ENCODE measurements at regions not wholly inside any gene's neighbourhood (a gene's known extent, or its start where the extent isn't known, plus 50 kb on each side); places are given as distances from the start of the nearest gene placed in this dataset.

DNA sequence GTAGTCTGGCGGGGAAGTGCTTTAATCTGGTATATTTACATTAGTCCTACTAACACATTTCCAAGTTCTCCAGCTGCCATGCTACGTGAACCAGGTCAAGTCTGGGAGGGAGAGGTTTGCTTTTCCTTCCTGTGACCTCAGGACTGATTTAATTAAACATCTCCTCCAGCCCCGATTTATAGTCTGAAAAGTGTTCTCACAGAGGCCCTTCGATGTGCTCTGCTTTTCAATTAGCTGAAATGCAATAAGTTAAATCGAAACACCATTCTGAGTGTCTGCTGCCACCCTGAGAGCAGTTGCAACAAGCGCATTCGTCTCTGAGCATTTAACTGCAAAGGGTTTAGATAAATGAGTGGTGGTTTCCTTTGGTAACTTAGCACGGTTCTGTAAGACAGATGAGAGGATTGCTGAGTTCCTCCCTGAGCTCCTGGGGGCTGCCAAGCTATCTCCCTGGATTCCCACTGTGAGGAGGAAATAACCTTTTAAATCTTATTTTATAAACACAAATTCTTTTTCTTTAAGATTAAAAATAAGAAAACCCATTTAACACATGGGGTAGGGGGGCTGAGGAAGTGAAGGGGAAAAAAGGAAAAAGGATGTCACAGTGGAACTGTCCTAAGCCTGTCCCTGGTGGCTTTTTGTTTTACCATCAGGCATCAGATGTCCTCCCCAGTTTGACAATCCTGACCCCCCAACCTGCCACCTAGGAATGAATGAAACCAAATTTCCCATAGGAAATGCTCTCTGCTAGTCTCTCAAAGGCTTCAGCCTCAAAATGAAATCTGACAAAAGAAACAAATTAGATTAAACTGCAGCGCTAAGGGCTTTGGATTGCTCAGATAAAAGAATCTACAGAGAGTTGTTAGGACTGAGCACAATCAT lies 56.5 kb upstream of the CREB1 start:
- H3K4me3 ChIP-seq (ENCODE audit: low read length), result peak overlapping the region; percentile 38
- H3K36me3 ChIP-seq (ENCODE audit: control insufficient read depth, insufficient read depth, low read length), result no peaks in the 10 kb centered on the region
- H3K4me1 ChIP-seq (ENCODE audit: control insufficient read depth, insufficient read depth, low read length), result peaks cover 10% of the 10 kb centered on the region
- no peaks in the 10 kb centered on the region for H3K27me3 ChIP-seq (ENCODE audit: control insufficient read depth, insufficient read depth, low read length)
- no peak overlapping the region for H3K9ac ChIP-seq (ENCODE audit: low read length)
- peak overlapping the region; percentile 40 for H3K27ac ChIP-seq (ENCODE audit: low read depth, low read length)

DNA sequence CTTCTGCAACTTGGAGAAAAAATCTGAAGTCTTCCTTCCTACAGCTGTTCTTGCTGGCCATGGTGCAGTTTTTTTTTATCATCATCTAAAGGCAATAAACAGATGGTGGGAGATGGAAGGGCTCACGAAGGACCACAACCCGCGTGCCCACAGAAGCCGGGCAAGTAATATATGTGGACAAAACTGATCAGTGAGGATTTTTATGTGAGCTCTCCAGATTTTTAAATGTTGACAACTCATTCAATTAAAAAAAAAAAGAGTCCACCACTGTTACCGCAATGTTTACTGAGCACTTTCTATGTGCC lies 55.9 kb upstream of the CREB1 start:
- H3K9ac ChIP-seq (ENCODE audit: low read length), result no peak overlapping the region
- H3K27ac ChIP-seq (ENCODE audit: low read depth, low read length), result no peak overlapping the region
- no peaks in the 10 kb centered on the region for H3K27me3 ChIP-seq (ENCODE audit: control insufficient read depth, insufficient read depth, low read length)
- no peak overlapping the region for H3K4me3 ChIP-seq (ENCODE audit: low read length)
- peaks cover 10% of the 10 kb centered on the region for H3K4me1 ChIP-seq (ENCODE audit: control insufficient read depth, insufficient read depth, low read length)
- no peaks in the 10 kb centered on the region for H3K36me3 ChIP-seq (ENCODE audit: control insufficient read depth, insufficient read depth, low read length)

GRCh38 chr2:207474863-207475485 lies 54.8 kb upstream of the CREB1 start:
- no peak overlapping the region for H3K27ac ChIP-seq (ENCODE audit: low read depth, low read length)
- H3K27me3 ChIP-seq (ENCODE audit: control insufficient read depth, insufficient read depth, low read length), result no peaks in the 10 kb centered on the region
- no peak overlapping the region for H3K4me3 ChIP-seq (ENCODE audit: low read length)
- peaks cover 10% of the 10 kb centered on the region for H3K4me1 ChIP-seq (ENCODE audit: control insufficient read depth, insufficient read depth, low read length)
- no peak overlapping the region for H3K9ac ChIP-seq (ENCODE audit: low read length)
- no peaks in the 10 kb centered on the region for H3K36me3 ChIP-seq (ENCODE audit: control insufficient read depth, insufficient read depth, low read length)

DNA sequence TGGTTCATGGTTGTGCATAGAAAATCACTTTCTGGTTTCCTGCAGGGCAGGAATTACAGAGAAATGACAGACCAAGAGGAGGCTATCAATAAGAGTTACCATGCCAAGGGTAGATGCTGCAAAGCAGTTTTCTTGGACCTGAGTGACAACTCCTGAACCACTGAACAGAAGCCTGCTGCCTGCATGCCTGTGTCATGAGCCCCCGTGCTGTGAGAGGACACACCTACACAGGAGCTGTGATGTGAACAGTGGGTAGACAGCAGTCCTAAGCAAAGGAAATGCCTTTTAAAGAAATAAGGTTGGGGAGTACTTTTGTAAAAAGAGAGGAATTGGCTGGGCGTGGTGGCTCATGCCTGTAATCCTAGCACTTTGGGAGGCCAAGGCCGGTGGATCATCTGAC lies 54.2 kb upstream of the CREB1 start:
- H3K27me3 ChIP-seq (ENCODE audit: control insufficient read depth, insufficient read depth, low read length), result no peaks in the 10 kb centered on the region

GRCh38 chr2:207477896-207478295 lies 51.9 kb upstream of the CREB1 start:
- H3K27me3 ChIP-seq (ENCODE audit: control insufficient read depth, insufficient read depth, low read length), result no peaks in the 10 kb centered on the region
- no peak overlapping the region for H3K27ac ChIP-seq (ENCODE audit: low read depth, low read length)
- H3K36me3 ChIP-seq (ENCODE audit: control insufficient read depth, insufficient read depth, low read length), result no peaks in the 10 kb centered on the region
- no peak overlapping the region for H3K9ac ChIP-seq (ENCODE audit: low read length)
- H3K4me1 ChIP-seq (ENCODE audit: control insufficient read depth, insufficient read depth, low read length), result peaks cover 8% of the 10 kb centered on the region
- no peak overlapping the region for H3K4me3 ChIP-seq (ENCODE audit: low read length)

More for the DNA sequence above, 54.2 kb upstream of the CREB1 start:
- Histone ChIP-seq H3K9ac (ENCODE audit: low read length) (no peak overlapping the region), H3K36me3 (ENCODE audit: control insufficient read depth, insufficient read depth, low read length) (no peaks in the 10 kb centered on the region), H3K4me1 (ENCODE audit: control insufficient read depth, insufficient read depth, low read length) (peaks cover 10% of the 10 kb centered on the region), H3K4me3 (ENCODE audit: low read length) (no peak overlapping the region), H3K27ac (ENCODE audit: low read depth, low read length) (no peak overlapping the region)

DNA sequence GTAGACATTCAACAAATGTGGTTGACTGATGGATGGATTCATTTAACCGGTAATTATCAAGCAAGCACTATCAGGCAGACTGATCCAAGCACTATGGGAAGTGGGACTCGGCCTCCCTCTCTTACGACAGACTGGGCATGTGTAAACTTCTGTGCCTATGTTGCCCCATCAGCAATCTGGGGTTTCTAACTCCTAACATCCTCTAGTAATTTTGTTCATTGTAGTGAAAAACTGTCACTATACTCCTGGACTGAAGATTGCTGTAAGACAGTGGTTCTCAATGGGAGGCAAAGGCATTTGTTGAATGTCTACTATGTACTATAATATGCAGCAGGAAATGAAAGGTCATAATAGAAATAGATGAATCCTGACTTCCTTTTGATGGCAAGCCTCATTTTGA lies 51.2 kb upstream of the CREB1 start:
- no peaks in the 10 kb centered on the region for H3K27me3 ChIP-seq (ENCODE audit: control insufficient read depth, insufficient read depth, low read length)
- H3K4me3 ChIP-seq (ENCODE audit: low read length), result no peak overlapping the region
- H3K9ac ChIP-seq (ENCODE audit: low read length), result no peak overlapping the region
- peaks cover 3% of the 10 kb centered on the region for H3K4me1 ChIP-seq (ENCODE audit: control insufficient read depth, insufficient read depth, low read length)
- H3K36me3 ChIP-seq (ENCODE audit: control insufficient read depth, insufficient read depth, low read length), result no peaks in the 10 kb centered on the region
- no peak overlapping the region for H3K27ac ChIP-seq (ENCODE audit: low read depth, low read length)

DNA sequence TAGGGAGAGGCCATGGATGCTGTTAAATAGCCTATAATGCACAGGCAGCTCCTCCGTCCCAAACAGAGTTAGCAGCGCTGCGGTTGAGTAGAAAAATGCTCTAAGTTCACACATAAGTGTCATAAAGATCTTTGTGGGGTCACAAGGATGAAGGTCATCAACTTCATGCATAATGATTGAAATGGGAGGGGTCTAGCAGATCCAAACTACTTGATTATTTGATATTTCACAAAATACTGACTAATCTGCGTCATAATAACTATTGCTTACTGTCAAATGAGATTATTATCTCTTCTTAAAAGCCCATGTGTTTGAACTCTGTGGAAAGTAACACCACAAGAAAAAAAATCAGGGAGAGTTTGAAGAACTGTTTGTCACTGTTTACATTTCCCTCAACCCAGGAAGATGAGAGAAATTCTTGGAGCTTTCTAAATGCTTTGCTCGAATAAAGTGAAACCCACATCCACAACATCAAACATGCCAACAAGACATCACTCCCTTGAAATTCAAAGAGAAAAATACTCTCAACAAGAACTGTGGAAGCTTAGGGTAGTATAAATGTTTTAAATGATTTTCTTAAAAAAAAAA lies 50.5 kb upstream of the CREB1 start:
- Histone ChIP-seq H3K4me3 (ENCODE audit: low read length) (no peak overlapping the region), H3K9ac (ENCODE audit: low read length) (no peak overlapping the region), H3K36me3 (ENCODE audit: control insufficient read depth, insufficient read depth, low read length) (no peaks in the 10 kb centered on the region), H3K4me1 (ENCODE audit: control insufficient read depth, insufficient read depth, low read length) (peaks cover 3% of the 10 kb centered on the region), H3K27me3 (ENCODE audit: control insufficient read depth, insufficient read depth, low read length) (no peaks in the 10 kb centered on the region), H3K27ac (ENCODE audit: low read depth, low read length) (no peak overlapping the region)

Measured in rectal smooth muscle tissue (tissue), 1 donor.